WI38 (cell line): ENCODE measurements at regions not wholly inside any gene's neighbourhood (a gene's known extent, or its start where the extent isn't known, plus 50 kb on each side); places are given as distances from the start of the nearest gene placed in this dataset.

Experiments used
- H3K4me3 ChIP-seq: 2 replicates; pipeline ENCODE4 v1.5.1; 2011; ENCODE audit warnings: low read depth, mild to moderate bottlenecking, control low read depth, low read length
- CTCF ChIP-seq: IDR thresholded peaks from 2 replicates; pipeline ENCODE4 v1.5.1; 2012; ENCODE audit warnings: low read depth, mild to moderate bottlenecking, control low read depth, low read length

- no peak for TF ChIP-seq CTCF
Observed at GRCh38 chr15:62567501-62567900, 402.4 kb upstream of the C2CD4B start.

GRCh38 chr15:62568004-62568403, 402.9 kb upstream of the C2CD4B start:
- no peak for TF ChIP-seq CTCF
- no peak overlapping the region for H3K4me3 ChIP-seq

More at GRCh38 chr15:62567501-62567900, 402.4 kb upstream of the C2CD4B start:
- H3K4me3 ChIP-seq: no peak overlapping the region

GRCh38 chr15:62568702-62569101, 403.6 kb upstream of the C2CD4B start:
- no peak for TF ChIP-seq CTCF
- H3K4me3 ChIP-seq: no peak overlapping the region

- TF ChIP-seq CTCF: no peak
- H3K4me3 ChIP-seq: no peak overlapping the region; the same call in 1 of the 2 replicates
Observed at GRCh38 chr15:62569460-62570404, 404.6 kb upstream of the C2CD4B start.

DNA sequence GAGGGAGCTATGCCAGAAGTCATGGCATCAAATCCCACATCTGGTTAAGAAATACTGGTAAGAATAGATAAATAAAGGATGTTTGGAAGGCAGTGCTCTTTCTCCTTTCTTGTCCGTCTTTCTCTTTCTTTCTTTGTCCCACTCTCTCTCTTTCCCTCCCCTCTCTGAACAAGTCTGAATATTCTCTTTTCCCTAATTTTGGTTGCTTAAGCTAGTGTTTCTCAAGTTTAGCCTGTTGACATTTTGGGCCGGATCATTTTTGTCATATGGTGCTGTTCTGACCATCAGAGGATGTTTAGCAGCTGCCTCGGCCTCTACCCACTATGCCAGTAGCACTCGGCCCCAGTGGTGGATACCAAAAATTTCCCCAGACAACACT, 405.3 kb upstream of the C2CD4B start:
- no peak for TF ChIP-seq CTCF
- H3K4me3 ChIP-seq: no peak overlapping the region

GRCh38 chr15:62571072-62571471, 406.0 kb upstream of the C2CD4B start:
- no peak overlapping the region for H3K4me3 ChIP-seq
- TF ChIP-seq CTCF: no peak

DNA sequence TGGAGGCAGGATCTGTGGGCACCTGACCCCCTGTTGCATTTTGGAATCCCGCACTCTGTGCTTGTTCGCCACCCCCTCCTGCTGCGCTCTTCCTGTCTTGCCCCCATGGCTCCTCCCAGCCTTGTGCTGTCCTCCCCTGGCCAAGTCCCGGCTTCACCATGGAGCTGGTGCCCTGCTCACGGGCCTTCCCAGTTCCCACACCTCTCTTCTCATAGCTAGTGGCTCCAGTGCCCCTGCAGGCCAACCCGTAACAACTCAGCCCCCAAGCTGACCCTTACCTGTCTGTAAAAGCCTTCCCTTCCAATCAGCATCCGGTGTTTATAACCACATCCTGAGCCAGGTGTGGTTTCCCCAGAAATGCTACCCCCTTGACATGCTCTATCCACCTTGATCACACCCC, 407.7 kb upstream of the C2CD4B start:
- H3K4me3 ChIP-seq: no peak overlapping the region
- no peak for TF ChIP-seq CTCF
